Parathyroid adenoma (tissue), 2 donors: ENCODE measurements at regions not wholly inside any gene's neighbourhood (a gene's known extent, or its start where the extent isn't known, plus 50 kb on each side); places are given as distances from the start of the nearest gene placed in this dataset.

Source experiments
- H2AFZ ChIP-seq: fragments of 300-600 bp; sonication (generic); one replicate; pipeline ENCODE4 v1.7.0; 2017; ENCODE audit warnings: antibody characterized with exemption, mild to moderate bottlenecking
- H3K27ac ChIP-seq: fragments of 300-600 bp; sonication (generic); one replicate; pipeline ENCODE4 v1.7.0; 2017
- H3K27me3 ChIP-seq: fragments of 300-600 bp; sonication (generic); one replicate; pipeline ENCODE4 v1.7.0; 2017; ENCODE audit warnings: low read length; ENCODE audit not compliant: control insufficient read depth, insufficient read depth
- H3K36me3 ChIP-seq: fragments of 300-600 bp; sonication (generic); one replicate; pipeline ENCODE4 v1.7.0; 2017; ENCODE audit warnings: low read length; ENCODE audit not compliant: control insufficient read depth, insufficient read depth
- H3K4me1 ChIP-seq: fragments of 300-600 bp; sonication (generic); one replicate; pipeline ENCODE4 v1.7.0; 2017; ENCODE audit warnings: control low read depth
- H3K4me2 ChIP-seq: fragments of 300-600 bp; sonication (generic); one replicate; pipeline ENCODE4 v1.7.0; 2017; ENCODE audit warnings: low read length
- H3K4me3 ChIP-seq: fragments of 300-600 bp; sonication (generic); one replicate; pipeline ENCODE4 v1.7.0; 2017; ENCODE audit warnings: low read depth, low read length
- H3K79me2 ChIP-seq: fragments of 300-600 bp; sonication (generic); one replicate; pipeline ENCODE4 v1.7.0; 2017; ENCODE audit warnings: control low read depth
- H3K9ac ChIP-seq: fragments of 300-600 bp; sonication (generic); one replicate; pipeline ENCODE4 v1.7.0; 2017; ENCODE audit warnings: mild to moderate bottlenecking
- H3K9me3 ChIP-seq: fragments of 300-600 bp; sonication (generic); one replicate; pipeline ENCODE4 v1.7.0; 2017; ENCODE audit warnings: low read length; ENCODE audit not compliant: control insufficient read depth
- TF ChIP-seq, protein P1 (sequence below): fragments of 300-600 bp; sonication (generic); IDR thresholded peaks from one replicate; pipeline ENCODE4 v1.7.0; 2017; ENCODE audit warnings: antibody characterized with exemption, mild to moderate bottlenecking
- donor health status: primary hyperparathyroidism.

- Histone ChIP-seq H3K4me1 (peaks cover 29% of the 10 kb centered on the region), H3K9ac (no peak overlapping the region), H3K9me3 (no peaks in the 10 kb centered on the region), H3K36me3 (no peaks in the 10 kb centered on the region), H3K27ac (no peak overlapping the region), H3K4me2 (no peak overlapping the region), H3K4me3 (no peak overlapping the region), H2AFZ (peak overlapping the region; percentile 34), H3K27me3 (no peaks in the 10 kb centered on the region), H3K79me2 (no peaks in the 10 kb centered on the region)
- TF ChIP-seq, protein P1, sequence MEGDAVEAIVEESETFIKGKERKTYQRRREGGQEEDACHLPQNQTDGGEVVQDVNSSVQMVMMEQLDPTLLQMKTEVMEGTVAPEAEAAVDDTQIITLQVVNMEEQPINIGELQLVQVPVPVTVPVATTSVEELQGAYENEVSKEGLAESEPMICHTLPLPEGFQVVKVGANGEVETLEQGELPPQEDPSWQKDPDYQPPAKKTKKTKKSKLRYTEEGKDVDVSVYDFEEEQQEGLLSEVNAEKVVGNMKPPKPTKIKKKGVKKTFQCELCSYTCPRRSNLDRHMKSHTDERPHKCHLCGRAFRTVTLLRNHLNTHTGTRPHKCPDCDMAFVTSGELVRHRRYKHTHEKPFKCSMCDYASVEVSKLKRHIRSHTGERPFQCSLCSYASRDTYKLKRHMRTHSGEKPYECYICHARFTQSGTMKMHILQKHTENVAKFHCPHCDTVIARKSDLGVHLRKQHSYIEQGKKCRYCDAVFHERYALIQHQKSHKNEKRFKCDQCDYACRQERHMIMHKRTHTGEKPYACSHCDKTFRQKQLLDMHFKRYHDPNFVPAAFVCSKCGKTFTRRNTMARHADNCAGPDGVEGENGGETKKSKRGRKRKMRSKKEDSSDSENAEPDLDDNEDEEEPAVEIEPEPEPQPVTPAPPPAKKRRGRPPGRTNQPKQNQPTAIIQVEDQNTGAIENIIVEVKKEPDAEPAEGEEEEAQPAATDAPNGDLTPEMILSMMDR, result no peak
These were observed 71.1 kb downstream of the CXCL12 start for GRCh38 chr10:44313761-44314165.

DNA sequence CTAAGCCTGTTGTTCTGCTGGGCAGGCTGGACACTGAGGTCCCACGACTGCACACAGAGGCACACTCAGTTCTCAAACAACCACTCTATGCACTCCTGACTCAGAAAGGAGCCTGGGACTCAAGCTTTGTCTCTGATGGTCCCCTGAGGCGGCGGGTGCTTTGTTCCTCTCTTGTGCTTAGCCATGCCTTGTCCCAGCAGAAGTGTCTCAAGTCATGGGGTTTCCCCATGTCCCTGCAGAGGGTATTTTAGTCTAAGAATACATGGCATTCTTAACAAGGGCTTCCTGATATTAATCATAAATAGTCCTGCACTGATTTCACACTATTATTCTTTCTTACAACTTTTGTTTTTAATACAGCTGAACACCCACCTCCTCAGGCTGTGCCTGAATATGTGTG is 72.5 kb downstream of the CXCL12 start:
- no peak overlapping the region for H3K4me2 ChIP-seq
- H3K36me3 ChIP-seq, result no peaks in the 10 kb centered on the region
- H3K27ac ChIP-seq, result no peak overlapping the region
- H3K79me2 ChIP-seq, result no peaks in the 10 kb centered on the region
- H3K4me1 ChIP-seq, result peaks cover 41% of the 10 kb centered on the region
- TF ChIP-seq, protein P1, result no peak
- H3K9me3 ChIP-seq, result no peaks in the 10 kb centered on the region
- H2AFZ ChIP-seq, result peak overlapping the region; percentile 26
- no peak overlapping the region for H3K4me3 ChIP-seq
- H3K27me3 ChIP-seq, result no peaks in the 10 kb centered on the region
- no peak overlapping the region for H3K9ac ChIP-seq

DNA sequence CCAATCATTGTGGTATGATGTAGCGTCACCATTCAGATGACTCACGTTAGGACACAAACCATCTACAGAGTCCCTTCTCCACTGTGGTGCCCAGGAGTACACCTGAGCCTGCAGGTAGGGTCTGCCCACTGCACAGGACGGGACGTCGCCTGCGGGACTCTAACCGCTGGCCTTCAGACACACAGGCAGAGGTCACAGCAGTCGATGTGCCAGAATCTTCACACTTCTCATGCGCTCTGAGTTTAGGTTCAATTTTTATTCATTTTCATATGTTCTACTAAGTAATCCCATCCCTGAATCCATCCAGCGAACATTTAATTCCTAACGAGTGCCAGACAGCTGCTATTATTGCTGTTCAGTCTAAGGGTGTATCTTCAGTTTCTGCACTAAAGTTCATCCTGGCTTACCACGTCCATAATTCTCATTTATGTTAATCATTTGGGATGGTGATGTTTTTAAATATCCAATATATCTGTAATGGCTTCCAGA is 73.3 kb downstream of the CXCL12 start:
- peak overlapping the region; percentile 26 for H3K27ac ChIP-seq
- TF ChIP-seq, protein P1, result no peak
- peak overlapping the region; percentile 86 for H2AFZ ChIP-seq
- H3K36me3 ChIP-seq, result no peaks in the 10 kb centered on the region
- H3K9ac ChIP-seq, result no peak overlapping the region
- H3K4me2 ChIP-seq, result no peak overlapping the region
- no peak overlapping the region for H3K4me3 ChIP-seq
- no peaks in the 10 kb centered on the region for H3K9me3 ChIP-seq
- peaks cover 45% of the 10 kb centered on the region for H3K4me1 ChIP-seq
- no peaks in the 10 kb centered on the region for H3K27me3 ChIP-seq
- H3K79me2 ChIP-seq, result no peaks in the 10 kb centered on the region

DNA sequence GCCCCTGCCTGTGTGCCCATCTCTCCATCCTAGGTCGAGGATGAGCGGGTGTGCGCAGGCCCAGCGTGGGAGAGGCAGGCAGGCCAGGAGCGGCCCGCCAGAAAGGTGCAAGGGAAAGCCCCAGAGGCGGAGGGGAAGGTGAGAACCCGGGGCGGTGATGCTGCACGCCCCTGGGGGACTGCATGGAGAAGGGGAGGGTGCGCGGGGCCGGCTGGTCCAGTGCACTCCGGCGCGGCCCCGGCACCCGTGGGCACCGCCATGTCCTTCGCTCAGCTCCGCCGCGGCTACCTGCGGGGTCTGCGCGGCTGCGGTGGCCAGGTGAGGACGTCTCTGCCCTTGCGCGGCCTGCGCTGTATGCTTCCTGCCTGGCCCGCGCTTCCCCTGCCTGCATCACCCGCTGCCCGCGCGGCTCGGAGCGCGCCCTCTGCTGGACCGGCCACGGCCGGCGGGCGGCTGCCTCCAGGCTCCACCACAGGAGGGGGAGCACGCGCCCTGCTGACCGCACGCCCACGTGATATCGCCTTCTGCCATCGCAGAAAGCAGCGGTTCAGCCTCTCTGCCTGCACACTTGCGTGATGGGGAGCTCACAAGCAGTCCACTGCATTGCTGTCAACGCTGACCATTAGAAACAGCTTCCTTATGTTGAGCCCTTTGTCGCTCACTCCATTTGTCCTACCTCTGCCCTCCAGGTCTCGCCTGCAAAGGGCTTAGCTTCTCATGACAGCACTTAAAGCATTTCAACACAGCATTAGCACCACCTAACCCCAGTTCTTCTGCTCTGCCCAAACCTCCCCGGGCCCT is 73.9 kb downstream of the CXCL12 start:
- Histone ChIP-seq H3K4me3 (no peak overlapping the region), H3K9me3 (no peaks in the 10 kb centered on the region), H3K4me2 (peak overlapping the region; percentile 52), H3K9ac (no peak overlapping the region), H2AFZ (peak overlapping the region; percentile 86), H3K79me2 (no peaks in the 10 kb centered on the region), H3K4me1 (peaks cover 51% of the 10 kb centered on the region), H3K27ac (peak overlapping the region; percentile 26), H3K36me3 (no peaks in the 10 kb centered on the region), H3K27me3 (no peaks in the 10 kb centered on the region)
- TF ChIP-seq, protein P1, result peak; percentile 97
